NCI-H748 (cell line): ENCODE measurements at regions not wholly inside any gene's neighbourhood (a gene's known extent, or its start where the extent isn't known, plus 50 kb on each side); places are given as distances from the start of the nearest gene placed in this dataset.

Experiments used
- DNase-seq: peaks from one replicate; lab custom pipeline; 2025; ENCODE audit not compliant: unreplicated experiment; lab: John Stamatoyannopoulos, UW

GRCh38 chr4:56209767-56210166, 177.5 kb downstream of the AASDH start:
- DNase-seq: no peak

- no peak for DNase-seq
Measured at GRCh38 chr4:56208103-56208502, 179.2 kb downstream of the AASDH start.

GRCh38 chr4:56206258-56206657, 181.0 kb downstream of the AASDH start:
- peak; percentile 44 for DNase-seq

GRCh38 chr4:56200275-56200674, 187.0 kb downstream of the AASDH start:
- DNase-seq: no peak

GRCh38 chr4:56198265-56198664, 189.0 kb downstream of the AASDH start:
- no peak for DNase-seq

GRCh38 chr4:56197387-56197786, 189.9 kb downstream of the AASDH start:
- DNase-seq: no peak

GRCh38 chr4:56195025-56195424, 192.3 kb downstream of the AASDH start:
- no peak for DNase-seq

- DNase-seq: no peak
Measured at GRCh38 chr4:56191534-56191933, 195.8 kb downstream of the AASDH start.

GRCh38 chr4:56187688-56188087, 199.6 kb downstream of the AASDH start:
- no peak for DNase-seq

GRCh38 chr4:56186808-56187523, 200.3 kb downstream of the AASDH start:
- no peak for DNase-seq

GRCh38 chr4:56185901-56186300, 201.4 kb downstream of the AASDH start:
- no peak for DNase-seq

- no peak for DNase-seq
Measured at GRCh38 chr4:56184214-56184613, 203.1 kb downstream of the AASDH start.

GRCh38 chr4:56183344-56183959, 203.8 kb downstream of the AASDH start:
- DNase-seq: no peak

- no peak for DNase-seq
Measured at GRCh38 chr4:56182356-56182755, 204.9 kb downstream of the AASDH start.

- no peak for DNase-seq
Measured at GRCh38 chr4:56181140-56181953, 205.9 kb downstream of the AASDH start.

GRCh38 chr4:56169061-56169460, 218.2 kb downstream of the AASDH start:
- DNase-seq: no peak

GRCh38 chr4:56164907-56165306, 216.2 kb downstream of the CEP135 start:
- no peak for DNase-seq

- no peak for DNase-seq
Measured at GRCh38 chr4:56160636-56161035, 211.9 kb downstream of the CEP135 start.

GRCh38 chr4:56158483-56158882, 209.7 kb downstream of the CEP135 start:
- DNase-seq: peak; percentile 51

GRCh38 chr4:56156141-56156540, 207.4 kb downstream of the CEP135 start:
- DNase-seq: no peak

GRCh38 chr4:56155432-56155831, 206.7 kb downstream of the CEP135 start:
- DNase-seq: no peak

- DNase-seq: no peak
Measured at GRCh38 chr4:56149591-56149990, 200.8 kb downstream of the CEP135 start.
